WTC11 (cell line): ENCODE measurements at regions not wholly inside any gene's neighbourhood (a gene's known extent, or its start where the extent isn't known, plus 50 kb on each side); places are given as distances from the start of the nearest gene placed in this dataset.

Source experiments
- ATAC-seq: fragments of 200-7000 bp; cut with Tn5 transposase; 2 replicates; pipeline ENCODE4 v1.10.0; 2021; ENCODE audit warnings: mild to moderate bottlenecking, moderate library complexity
- CTCF ChIA-PET: fragments of 300-600 bp; sonication (Branson Sonifier 250); formaldehyde crosslinking; loops from one replicate; lab custom pipeline; 2021; ENCODE audit warnings: antibody characterized with exemption; lab: Charles Lee
- POLR2A ChIA-PET: fragments of 350-600 bp; sonication (Branson Sonifier 250); formaldehyde crosslinking; loops from one replicate; lab custom pipeline; 2021; ENCODE audit warnings: antibody characterized with exemption; lab: Charles Lee
- DNase-seq: peaks from one replicate; pipeline ENCODE4 v3.0.0; 2021; ENCODE audit warnings: low spot score
- H3K27ac Mint-ChIP-seq: 2 replicates; pipeline ENCODE4 v1.8.0; 2021; ENCODE audit warnings: mixed read lengths
- H3K27me3 Mint-ChIP-seq: 2 replicates; pipeline ENCODE4 v1.8.0; 2021; ENCODE audit warnings: low read depth, mild to moderate bottlenecking, moderate library complexity, mixed read lengths
- H3K36me3 Mint-ChIP-seq: 2 replicates; pipeline ENCODE4 v1.8.0; 2021; ENCODE audit warnings: mixed read lengths
- H3K4me1 Mint-ChIP-seq: 2 replicates; pipeline ENCODE4 v1.8.0; 2022; ENCODE audit warnings: mixed read lengths
- H3K4me3 Mint-ChIP-seq: 2 replicates; pipeline ENCODE4 v1.8.0; 2021; ENCODE audit warnings: mild to moderate bottlenecking, moderate library complexity, mixed read lengths
- H3K9me3 Mint-ChIP-seq: 2 replicates; pipeline ENCODE4 v1.8.0; 2021; ENCODE audit warnings: mixed read lengths
- ATF1 ChIP-seq: sonication (generic); formaldehyde crosslinking; IDR thresholded peaks from 2 replicates; pipeline ENCODE4 v1.8.1; 2023; ENCODE audit warnings: mild to moderate bottlenecking, moderate library complexity, missing genetic modification reagents
- CTCF ChIP-seq: fragments of 200-600 bp; IDR thresholded peaks from 2 replicates; pipeline ENCODE4 v1.8.0; 2022; ENCODE audit warnings: antibody characterized with exemption
- FOXJ3 ChIP-seq: sonication (generic); formaldehyde crosslinking; IDR thresholded peaks from 2 replicates; pipeline ENCODE4 v1.9.0; 2021; ENCODE audit warnings: missing genetic modification reagents, mild to moderate bottlenecking, borderline replicate concordance
- FOXP4 ChIP-seq: sonication (generic); formaldehyde crosslinking; IDR thresholded peaks from 2 replicates; pipeline ENCODE4 v1.8.0; 2022; ENCODE audit warnings: mild to moderate bottlenecking, missing genetic modification reagents
- GRHL2 ChIP-seq: fragments of 250-450 bp; sonication (Bioruptor Pico); IDR thresholded peaks from 2 replicates; pipeline ENCODE4 v1.8.0; 2022; ENCODE audit warnings: mild to moderate bottlenecking, moderate library complexity; ENCODE audit not compliant: insufficient replicate concordance, severe bottlenecking
- HMGXB4 ChIP-seq: sonication (generic); formaldehyde crosslinking; IDR thresholded peaks from 2 replicates; pipeline ENCODE4 v1.8.1; 2023; ENCODE audit warnings: mild to moderate bottlenecking, moderate library complexity, missing genetic modification reagents
- IRF1 ChIP-seq: sonication (generic); formaldehyde crosslinking; IDR thresholded peaks from 2 replicates; pipeline ENCODE4 v1.8.0; 2023; ENCODE audit warnings: missing genetic modification reagents
- JAZF1 ChIP-seq: fragments of 250-450 bp; sonication (Bioruptor Pico); IDR thresholded peaks from 2 replicates; pipeline ENCODE4 v1.9.0; 2021; ENCODE audit warnings: moderate library complexity, mild to moderate bottlenecking, inconsistent platforms
- JUN ChIP-seq: sonication (generic); formaldehyde crosslinking; IDR thresholded peaks from 2 replicates; pipeline ENCODE4 v1.8.0; 2023; ENCODE audit warnings: mild to moderate bottlenecking, missing genetic modification reagents
- MLX ChIP-seq: sonication (generic); formaldehyde crosslinking; IDR thresholded peaks from 2 replicates; pipeline ENCODE4 v1.8.1; 2023; ENCODE audit warnings: mild to moderate bottlenecking, missing genetic modification reagents, moderate library complexity
- NFE2L1 ChIP-seq: sonication (generic); formaldehyde crosslinking; IDR thresholded peaks from 2 replicates; pipeline ENCODE4 v1.8.1; 2023; ENCODE audit warnings: missing genetic modification reagents
- OVOL2 ChIP-seq: fragments of 250-450 bp; sonication (Bioruptor Pico); IDR thresholded peaks from 2 replicates; pipeline ENCODE4 v1.9.0; 2021; ENCODE audit warnings: mild to moderate bottlenecking, borderline replicate concordance
- PRDM15 ChIP-seq: sonication (generic); formaldehyde crosslinking; IDR thresholded peaks from 2 replicates; pipeline ENCODE4 v1.8.0; 2022; ENCODE audit warnings: missing genetic modification reagents
- ZMAT4 ChIP-seq: fragments of 250-450 bp; sonication (Bioruptor Pico); IDR thresholded peaks from 2 replicates; pipeline ENCODE4 v1.9.0; 2021; ENCODE audit warnings: mild to moderate bottlenecking
- ZNF512 ChIP-seq: sonication (generic); formaldehyde crosslinking; IDR thresholded peaks from 2 replicates; pipeline ENCODE4 v1.8.1; 2022; ENCODE audit warnings: missing genetic modification reagents, borderline replicate concordance

GRCh38 chr6:10156875-10157274, 258.0 kb downstream of the TFAP2A start (continued):
- TF ChIP-seq PRDM15 (CRISPR knock-in tag) (no peak), OVOL2 (CRISPR knock-in tag) (no peak), FOXP4 (CRISPR knock-in tag) (no peak)

- DNase-seq (no peak), ATAC-seq (no peak)
- POLR2A ChIA-PET, result no interaction called here
- TF ChIP-seq GRHL2 (no peak), JUN (no peak), PRDM15 (CRISPR knock-in tag) (no peak), MLX (CRISPR knock-in tag) (no peak), IRF1 (CRISPR knock-in tag) (no peak), ATF1 (no peak), ZMAT4 (no peak), FOXJ3 (CRISPR knock-in tag) (no peak), NFE2L1 (CRISPR knock-in tag) (no peak), CTCF (no peak), JAZF1 (CRISPR knock-in tag) (no peak), HMGXB4 (CRISPR knock-in tag) (no peak), ZNF512 (CRISPR knock-in tag) (no peak)
Measured at GRCh38 chr6:10154251-10154650, 260.6 kb downstream of the TFAP2A start.

More at GRCh38 chr6:10154251-10154650, 260.6 kb downstream of the TFAP2A start:
- no peaks in the 10 kb centered on the region for H3K36me3 Mint-ChIP-seq
- H3K9me3 Mint-ChIP-seq, result peaks cover 8% of the 10 kb centered on the region
- no peak overlapping the region for H3K4me3 Mint-ChIP-seq
- no peaks in the 10 kb centered on the region for H3K4me1 Mint-ChIP-seq
- H3K27me3 Mint-ChIP-seq, result no peaks in the 10 kb centered on the region
- CTCF ChIA-PET, result no interaction called here
- no peak overlapping the region for H3K27ac Mint-ChIP-seq
